ENCODE measurements at regions not wholly inside any gene's neighbourhood (a gene's known extent, or its start where the extent isn't known, plus 50 kb on each side); places are given as distances from the start of the nearest gene placed in this dataset.

DNA sequence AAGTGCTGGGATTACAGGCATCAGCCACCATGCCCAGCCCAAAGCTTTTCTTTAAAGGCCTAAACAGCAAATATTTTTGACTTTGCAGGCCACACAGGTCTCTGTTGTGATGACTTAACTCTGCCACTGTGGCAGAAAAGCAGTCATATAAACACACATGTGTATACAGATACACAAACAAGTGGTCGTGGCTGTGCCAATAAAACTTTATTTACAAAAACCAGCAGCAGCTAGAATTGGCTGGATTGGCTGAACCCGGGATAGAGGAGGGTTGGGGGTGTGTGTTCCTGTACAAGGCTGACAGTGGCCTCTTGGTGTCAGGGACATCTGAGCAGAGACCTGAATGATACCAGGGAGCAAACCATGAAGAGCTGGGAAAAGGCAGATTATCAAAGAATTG, 95.6 kb downstream of the NCOR2 start:
- TF ChIP-seq, protein P1, sequence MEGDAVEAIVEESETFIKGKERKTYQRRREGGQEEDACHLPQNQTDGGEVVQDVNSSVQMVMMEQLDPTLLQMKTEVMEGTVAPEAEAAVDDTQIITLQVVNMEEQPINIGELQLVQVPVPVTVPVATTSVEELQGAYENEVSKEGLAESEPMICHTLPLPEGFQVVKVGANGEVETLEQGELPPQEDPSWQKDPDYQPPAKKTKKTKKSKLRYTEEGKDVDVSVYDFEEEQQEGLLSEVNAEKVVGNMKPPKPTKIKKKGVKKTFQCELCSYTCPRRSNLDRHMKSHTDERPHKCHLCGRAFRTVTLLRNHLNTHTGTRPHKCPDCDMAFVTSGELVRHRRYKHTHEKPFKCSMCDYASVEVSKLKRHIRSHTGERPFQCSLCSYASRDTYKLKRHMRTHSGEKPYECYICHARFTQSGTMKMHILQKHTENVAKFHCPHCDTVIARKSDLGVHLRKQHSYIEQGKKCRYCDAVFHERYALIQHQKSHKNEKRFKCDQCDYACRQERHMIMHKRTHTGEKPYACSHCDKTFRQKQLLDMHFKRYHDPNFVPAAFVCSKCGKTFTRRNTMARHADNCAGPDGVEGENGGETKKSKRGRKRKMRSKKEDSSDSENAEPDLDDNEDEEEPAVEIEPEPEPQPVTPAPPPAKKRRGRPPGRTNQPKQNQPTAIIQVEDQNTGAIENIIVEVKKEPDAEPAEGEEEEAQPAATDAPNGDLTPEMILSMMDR (conservative IDR thresholded peaks at IDR 0.05; ENCODE audit: low read depth, low read length) = no peak
- TF ChIP-seq POLR2A (IDR thresholded peaks at IDR 0.05; ENCODE audit: low read depth, low read length) = no peak
- no peak for TF ChIP-seq MAFK (IDR thresholded peaks at IDR 0.05; ENCODE audit: low read depth, low read length)
- no peak for TF ChIP-seq MAZ (IDR thresholded peaks at IDR 0.05; ENCODE audit: borderline replicate concordance, low read depth, low read length)

All from IMR-90 (cell line).